HepG2 (cell line): ENCODE measurements at regions not wholly inside any gene's neighbourhood (a gene's known extent, or its start where the extent isn't known, plus 50 kb on each side); places are given as distances from the start of the nearest gene placed in this dataset.

Experiments
- ATAC-seq: fragments of 200-7000 bp; cut with Tn5 transposase; 3 replicates; pipeline ENCODE4 v1.9.1; 2020; ENCODE audit warnings: mild to moderate bottlenecking, moderate library complexity
- BruUV-seq: library from RNA; stranded (reverse); fragments of 400-500 nt; replicated peaks from 2 replicates; lab custom pipeline; 2021; lab: Mats Ljungman, UMichigan
- CTCF ChIA-PET: fragments of 300-600 bp; formaldehyde crosslinking; extraction: SDS; loops from one replicate; lab custom pipeline; 2021; ENCODE audit warnings: low total read pairs, inconsistent platforms, low intra/inter-chr PET ratio; lab: Yijun Ruan, JAX
- POLR2A ChIA-PET: fragments of 350-600 bp; sonication (Branson Sonifier 250); formaldehyde crosslinking; loops from one replicate; lab custom pipeline; 2020; ENCODE audit warnings: antibody characterized with exemption, inconsistent platforms; lab: Yijun Ruan, JAX
- DNase-seq: peaks from one replicate; pipeline ENCODE4 v3.0.0-alpha.2; 2015; ENCODE audit warnings: low spot score
- FAIRE-seq: peaks from 3 replicates; lab custom pipeline; 2011; peaks lifted over from hg19 to GRCh38; lab: Jason Lieb, UNC
- H2AFZ ChIP-seq: one replicate; pipeline ENCODE4 v1.6.1; 2011; ENCODE audit warnings: low read length, inconsistent platforms
- H3K27ac ChIP-seq: fragments of 300-600 bp; 3 replicates; pipeline ENCODE4 v1.8.0; 2011; ENCODE audit warnings: mixed run types, mild to moderate bottlenecking, mixed read lengths, low read length, inconsistent platforms; ENCODE audit not compliant: insufficient read depth; ENCODE audit errors: extremely low read length
- H3K27me3 ChIP-seq, 2 experiments: fragments of 200-600 bp in 1 of 2; 2 replicates in 1 of 2; 3 replicates in 1 of 2; pipeline versions ENCODE4 v1.6.0 to v1.8.0; 2011; ENCODE audit warnings: low read length in 2 of 2, mild to moderate bottlenecking in 2 of 2, moderate library complexity in 2 of 2, inconsistent platforms in 1 of 2; ENCODE audit not compliant: insufficient read depth in 2 of 2, control insufficient read depth in 1 of 2
- H3K36me3 ChIP-seq, 2 experiments: fragments of 200-600 bp in 1 of 2; replicated peaks in 1 of 2; 2 replicates in 1 of 2; 3 replicates in 1 of 2; pipeline versions ENCODE4 v1.5.1 to v1.8.0; 2011; ENCODE audit warnings: low read length in 2 of 2, inconsistent platforms in 1 of 2; ENCODE audit not compliant: insufficient read depth in 2 of 2, control insufficient read depth in 1 of 2
- H3K4me1 ChIP-seq: 2 replicates; pipeline ENCODE4 v1.5.1; 2012; ENCODE audit warnings: low read length, inconsistent platforms; ENCODE audit not compliant: insufficient read depth
- H3K4me2 ChIP-seq: 2 replicates; pipeline ENCODE4 v1.6.0; 2011; ENCODE audit warnings: low read depth, low read length, inconsistent platforms
- H3K4me3 ChIP-seq, 3 experiments: fragments of 200-600 bp in 1 of 3; sonication (generic), shearing (Covaris generic) in 1 of 3; replicated peaks in 1 of 3; 2 replicates each; pipeline ENCODE4 v1.5.1; 2011 to 2016; ENCODE audit warnings: low read length in 3 of 3, inconsistent platforms in 2 of 3, low read depth in 2 of 3, mild to moderate bottlenecking in 2 of 3, control low read depth in 1 of 3, mixed read lengths in 1 of 3; ENCODE audit not compliant: insufficient read depth in 1 of 3
- H3K79me2 ChIP-seq: one replicate; pipeline ENCODE4 v1.6.1; 2011; ENCODE audit warnings: low read length, inconsistent platforms; ENCODE audit not compliant: insufficient read depth
- H3K9ac ChIP-seq: 2 replicates; pipeline ENCODE4 v1.6.0; 2011; ENCODE audit warnings: mild to moderate bottlenecking, low read depth, low read length, inconsistent platforms; ENCODE audit not compliant: insufficient read depth
- H3K9me3 ChIP-seq: 2 replicates; pipeline ENCODE4 v1.5.1; 2012; ENCODE audit warnings: mild to moderate bottlenecking, low read length
- H4K20me1 ChIP-seq: 2 replicates; pipeline ENCODE4 v1.6.0; 2011; ENCODE audit warnings: inconsistent platforms, mild to moderate bottlenecking, low read length, moderate library complexity; ENCODE audit not compliant: insufficient read depth
- DBP ChIP-seq: sonication (generic); formaldehyde crosslinking; IDR thresholded peaks from 2 replicates; pipeline ENCODE4 v1.4.0; 2020; ENCODE audit warnings: missing genetic modification reagents; ENCODE audit errors: not compliant biosample characterization
- FOXC1 ChIP-seq: sonication (generic); formaldehyde crosslinking; IDR thresholded peaks from 2 replicates; pipeline ENCODE4 v1.8.0; 2022; ENCODE audit warnings: mild to moderate bottlenecking, missing genetic modification reagents, borderline replicate concordance
- JARID2 ChIP-seq: sonication (generic); formaldehyde crosslinking; IDR thresholded peaks from 2 replicates; pipeline ENCODE4 v1.8.1; 2023; ENCODE audit warnings: missing genetic modification reagents, inconsistent platforms; ENCODE audit not compliant: insufficient replicate concordance
- PATZ1 ChIP-seq: sonication (generic); formaldehyde crosslinking; IDR thresholded peaks from 2 replicates; pipeline ENCODE4 v1.4.0; 2020; ENCODE audit warnings: missing genetic modification reagents
- SALL1 ChIP-seq: sonication (generic); formaldehyde crosslinking; IDR thresholded peaks from 2 replicates; pipeline ENCODE4 v1.8.0; 2022; ENCODE audit warnings: mild to moderate bottlenecking, missing genetic modification reagents
- SMC3 ChIP-seq: IDR thresholded peaks from 2 replicates; pipeline ENCODE4 v1.6.1; 2011; ENCODE audit warnings: low read length, improper control_type of control experiment
- ZBTB39 ChIP-seq: sonication (generic); formaldehyde crosslinking; IDR thresholded peaks from 2 replicates; pipeline ENCODE4 v1.5.0; 2020; ENCODE audit warnings: missing genetic modification reagents
- ZMAT3 ChIP-seq: sonication (generic); formaldehyde crosslinking; conservative IDR thresholded peaks from 2 replicates; pipeline ENCODE4 v1.7.0; 2021; ENCODE audit warnings: missing genetic modification reagents
- ZNF670 ChIP-seq: sonication (generic); formaldehyde crosslinking; IDR thresholded peaks from 2 replicates; pipeline ENCODE4 v1.8.0; 2022; ENCODE audit warnings: mild to moderate bottlenecking, missing genetic modification reagents, borderline replicate concordance
- WGBS: methylation state at CpG from one replicate; pipeline ENCODE4 v1.1.6; 2017; ENCODE audit warnings: low lambda C conversion rate; 5-methylcytosine and 5-hydroxymethylcytosine counted together
- in situ Hi-C: cut with HindIII; loops from 2 replicates; pipeline ENCODE4 v1.10.0; 2017; ENCODE audit warnings: low pct_unique_long_range_greater_than_20kb; ENCODE audit not compliant: extremely low pct_ligation_motif_present
- intact Hi-C: fragments of 100-400 bp; cut with micrococcal nuclease; formaldehyde crosslinking; loops from one replicate; pipeline ENCODE4 v1.10.0; 2022; ENCODE audit not compliant: unreplicated experiment

GRCh38 chr3:159936541-159936940 is 52.1 kb upstream of the IL12A start (continued):
- TF ChIP-seq PATZ1 (CRISPR knock-in tag) (no peak), DBP (CRISPR knock-in tag) (no peak), SALL1 (CRISPR knock-in tag) (no peak), ZBTB39 (CRISPR knock-in tag) (no peak)

- Histone ChIP-seq H3K27me3 (no peaks in the 10 kb centered on the region), H3K27ac (no peak overlapping the region), H3K9ac (no peak overlapping the region), H3K4me2 (no peak overlapping the region), H3K4me1 (no peaks in the 10 kb centered on the region), H3K79me2 (no peaks in the 10 kb centered on the region), H3K4me3 (no peak overlapping the region), H4K20me1 (no peaks in the 10 kb centered on the region), H3K36me3 (no peaks in the 10 kb centered on the region), H2AFZ (no peak overlapping the region), H3K9me3 (peaks cover 25% of the 10 kb centered on the region)
- FAIRE-seq (no peak), DNase-seq (no peak), ATAC-seq (no peak)
- ChIA-PET POLR2A (no interaction called here), CTCF (no interaction called here)
- no peak for TF ChIP-seq JARID2 (CRISPR knock-in tag)
- TF ChIP-seq ZNF670 (CRISPR knock-in tag), result no peak
- TF ChIP-seq SMC3, result no peak
- TF ChIP-seq ZMAT3 (CRISPR knock-in tag), result no peak
- TF ChIP-seq FOXC1 (CRISPR knock-in tag), result no peak
- intact Hi-C loops, result no loop called here
- no TSS peak for BruUV-seq
- in situ Hi-C loops, result no loop called here
- 23% methylated on average over 4 of the region's 4 CpGs for WGBS
These were observed 51.0 kb upstream of the IL12A start for GRCh38 chr3:159937561-159938166.
